ENCODE measurements at regions not wholly inside any gene's neighbourhood (a gene's known extent, or its start where the extent isn't known, plus 50 kb on each side); places are given as distances from the start of the nearest gene placed in this dataset.
"Not testable (repeated sequence)": the region's sequence is repeated elsewhere in the genome, so short reads cannot be mapped to it uniquely, and the experiment has no call there.

GRCh38 chr3:181534781-181535221 is 176.9 kb upstream of the SOX2 start:
- intact Hi-C loops (cut with micrococcal nuclease), result no loop called here

GRCh38 chr3:181533811-181534210 is 177.9 kb upstream of the SOX2 start:
- intact Hi-C loops (cut with micrococcal nuclease), result no loop called here

GRCh38 chr3:181530584-181530983 is 181.1 kb upstream of the SOX2 start:
- intact Hi-C loops (cut with micrococcal nuclease), result no loop called here

GRCh38 chr3:181521831-181522230 is 189.9 kb upstream of the SOX2 start:
- intact Hi-C loops (cut with micrococcal nuclease), result no loop called here

GRCh38 chr3:181518222-181518621 is 193.5 kb upstream of the SOX2 start:
- intact Hi-C loops (cut with micrococcal nuclease), result no loop called here

GRCh38 chr3:181512787-181513186 is 198.9 kb upstream of the SOX2 start:
- intact Hi-C loops (cut with micrococcal nuclease), result no loop called here

- intact Hi-C loops (cut with micrococcal nuclease), result no loop called here
Measured at GRCh38 chr3:181510500-181510899, 201.2 kb upstream of the SOX2 start.

- intact Hi-C loops (cut with micrococcal nuclease), result no loop called here
Measured at GRCh38 chr3:181497358-181497757, 214.4 kb upstream of the SOX2 start.

GRCh38 chr3:181493423-181493822 is 218.3 kb upstream of the SOX2 start:
- intact Hi-C loops (cut with micrococcal nuclease), result no loop called here

GRCh38 chr3:181488536-181488935 is 223.2 kb upstream of the SOX2 start:
- intact Hi-C loops (cut with micrococcal nuclease), result no loop called here

- intact Hi-C loops (cut with micrococcal nuclease), result no loop called here
Measured at GRCh38 chr3:181487236-181487978, 224.3 kb upstream of the SOX2 start.

GRCh38 chr3:181486141-181486885 is 225.4 kb upstream of the SOX2 start:
- intact Hi-C loops (cut with micrococcal nuclease), result no loop called here

- intact Hi-C loops (cut with micrococcal nuclease), result no loop called here
Measured at GRCh38 chr3:181484026-181484425, 227.7 kb upstream of the SOX2 start.

GRCh38 chr3:181475146-181475545 is 236.6 kb upstream of the SOX2 start:
- intact Hi-C loops (cut with micrococcal nuclease), result not testable (repeated sequence)

GRCh38 chr3:181470349-181470748 is 241.4 kb upstream of the SOX2 start:
- intact Hi-C loops (cut with micrococcal nuclease), result no loop called here

- intact Hi-C loops (cut with micrococcal nuclease), result no loop called here
Measured at GRCh38 chr3:181464033-181464694, 247.6 kb upstream of the SOX2 start.

- intact Hi-C loops (cut with micrococcal nuclease), result no loop called here
Measured at GRCh38 chr3:181461381-181461780, 250.3 kb upstream of the SOX2 start.

- intact Hi-C loops (cut with micrococcal nuclease), result no loop called here
Measured at GRCh38 chr3:181459516-181459915, 252.2 kb upstream of the SOX2 start.

- intact Hi-C loops (cut with micrococcal nuclease), result no loop called here
Measured at GRCh38 chr3:181458857-181459256, 252.9 kb upstream of the SOX2 start.

GRCh38 chr3:181457756-181458155 is 254.0 kb upstream of the SOX2 start:
- intact Hi-C loops (cut with micrococcal nuclease), result no loop called here

GRCh38 chr3:181457190-181457589 is 254.5 kb upstream of the SOX2 start:
- intact Hi-C loops (cut with micrococcal nuclease), result no loop called here

- intact Hi-C loops (cut with micrococcal nuclease), result no loop called here
Measured at GRCh38 chr3:181455276-181455675, 256.4 kb upstream of the SOX2 start.

Data from T-helper 1 cell treated with Interleukin-12 subunit alpha and Interleukin-12 subunit beta and Interleukin-4 antibody, amounts not matched to agents 30 ng/mL and 1 ng/mL, for 36 hours (primary cell).